B cell (primary cell): ENCODE measurements at regions not wholly inside any gene's neighbourhood (a gene's known extent, or its start where the extent isn't known, plus 50 kb on each side); places are given as distances from the start of the nearest gene placed in this dataset.

Source experiments
- EZH2 ChIP-seq: IDR thresholded peaks from 2 replicates; pipeline ENCODE4 v1.6.1; 2012; ENCODE audit warnings: borderline replicate concordance, low read depth, mild to moderate bottlenecking, moderate library complexity, low read length; ENCODE audit not compliant: insufficient read depth, poor library complexity, severe bottlenecking
- TF ChIP-seq, protein P1 (sequence below): fragments of 200-600 bp; IDR thresholded peaks from one replicate; pipeline ENCODE4 v1.8.0; 2022; ENCODE audit warnings: antibody characterized with exemption, mild to moderate bottlenecking

DNA sequence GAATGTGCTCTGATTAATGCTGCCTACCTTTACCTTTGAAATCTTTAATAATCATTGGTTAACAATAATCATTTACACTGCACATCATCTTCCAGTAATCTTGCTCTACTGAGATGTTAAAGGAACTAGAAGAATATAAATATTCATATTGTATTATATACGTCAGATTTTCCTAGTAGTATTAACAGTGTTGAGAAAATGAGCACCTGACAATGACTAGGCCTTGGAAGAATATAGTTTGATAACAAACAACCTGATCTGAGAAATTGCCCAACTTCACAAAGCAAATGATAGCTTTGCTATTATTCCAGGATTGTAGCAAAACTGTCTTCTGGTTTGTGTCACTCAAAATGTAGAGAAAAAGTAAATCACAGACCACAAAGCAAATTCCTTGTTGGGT lies 467.1 kb downstream of the NOVA1 start:
- TF ChIP-seq, protein P1, sequence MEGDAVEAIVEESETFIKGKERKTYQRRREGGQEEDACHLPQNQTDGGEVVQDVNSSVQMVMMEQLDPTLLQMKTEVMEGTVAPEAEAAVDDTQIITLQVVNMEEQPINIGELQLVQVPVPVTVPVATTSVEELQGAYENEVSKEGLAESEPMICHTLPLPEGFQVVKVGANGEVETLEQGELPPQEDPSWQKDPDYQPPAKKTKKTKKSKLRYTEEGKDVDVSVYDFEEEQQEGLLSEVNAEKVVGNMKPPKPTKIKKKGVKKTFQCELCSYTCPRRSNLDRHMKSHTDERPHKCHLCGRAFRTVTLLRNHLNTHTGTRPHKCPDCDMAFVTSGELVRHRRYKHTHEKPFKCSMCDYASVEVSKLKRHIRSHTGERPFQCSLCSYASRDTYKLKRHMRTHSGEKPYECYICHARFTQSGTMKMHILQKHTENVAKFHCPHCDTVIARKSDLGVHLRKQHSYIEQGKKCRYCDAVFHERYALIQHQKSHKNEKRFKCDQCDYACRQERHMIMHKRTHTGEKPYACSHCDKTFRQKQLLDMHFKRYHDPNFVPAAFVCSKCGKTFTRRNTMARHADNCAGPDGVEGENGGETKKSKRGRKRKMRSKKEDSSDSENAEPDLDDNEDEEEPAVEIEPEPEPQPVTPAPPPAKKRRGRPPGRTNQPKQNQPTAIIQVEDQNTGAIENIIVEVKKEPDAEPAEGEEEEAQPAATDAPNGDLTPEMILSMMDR = no peak
- TF ChIP-seq EZH2 = no peak
